ENCODE measurements at regions not wholly inside any gene's neighbourhood (a gene's known extent, or its start where the extent isn't known, plus 50 kb on each side); places are given as distances from the start of the nearest gene placed in this dataset.

DNA sequence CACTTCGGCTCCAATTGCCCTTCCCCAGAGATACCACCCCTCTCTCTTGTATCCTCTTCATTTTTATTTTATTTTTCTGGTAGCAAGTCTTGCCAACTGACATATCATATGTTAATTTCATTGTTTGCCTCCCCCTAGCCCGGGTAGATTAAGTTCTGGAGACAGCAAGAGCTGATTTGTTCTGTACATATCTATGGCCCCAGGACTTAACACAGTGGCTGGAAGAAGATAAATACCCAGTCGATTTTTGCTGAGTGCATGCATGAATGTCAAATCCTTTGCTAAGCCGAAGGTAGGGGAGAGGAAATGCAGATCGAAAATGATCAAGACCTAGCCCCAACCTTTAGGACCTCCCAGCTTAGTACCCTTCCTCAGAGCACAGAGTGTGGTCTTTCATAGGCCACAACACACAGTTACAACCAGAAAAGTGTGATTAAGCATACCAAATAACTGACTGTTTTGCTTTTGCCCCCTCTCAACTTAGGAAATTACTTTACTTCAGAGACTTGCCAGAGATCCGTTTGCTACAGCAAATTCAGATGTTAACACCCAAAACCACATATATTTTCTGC lies 58.7 kb upstream of the KLF3 start:
- DNase-seq (ENCODE audit: low read depth): no peak
- in situ Hi-C loops (cut with HindIII; ENCODE audit: low pct_unique_long_range_greater_than_20kb, low sequenced_read_pairs): no loop called here

- no peak for DNase-seq (ENCODE audit: low read depth)
- in situ Hi-C loops (cut with HindIII; ENCODE audit: low pct_unique_long_range_greater_than_20kb, low sequenced_read_pairs): no loop called here
Measured at GRCh38 chr4:38605753-38606586, 58.0 kb upstream of the KLF3 start.

- in situ Hi-C loops (cut with HindIII; ENCODE audit: low pct_unique_long_range_greater_than_20kb, low sequenced_read_pairs): no loop called here
- DNase-seq (ENCODE audit: low read depth): no peak
Measured at GRCh38 chr4:38606587-38606905, 57.5 kb upstream of the KLF3 start.

GRCh38 chr4:38609614-38610013 lies 54.4 kb upstream of the KLF3 start:
- in situ Hi-C loops (cut with HindIII; ENCODE audit: low pct_unique_long_range_greater_than_20kb, low sequenced_read_pairs): no loop called here
- DNase-seq (ENCODE audit: low read depth): no peak

DNA sequence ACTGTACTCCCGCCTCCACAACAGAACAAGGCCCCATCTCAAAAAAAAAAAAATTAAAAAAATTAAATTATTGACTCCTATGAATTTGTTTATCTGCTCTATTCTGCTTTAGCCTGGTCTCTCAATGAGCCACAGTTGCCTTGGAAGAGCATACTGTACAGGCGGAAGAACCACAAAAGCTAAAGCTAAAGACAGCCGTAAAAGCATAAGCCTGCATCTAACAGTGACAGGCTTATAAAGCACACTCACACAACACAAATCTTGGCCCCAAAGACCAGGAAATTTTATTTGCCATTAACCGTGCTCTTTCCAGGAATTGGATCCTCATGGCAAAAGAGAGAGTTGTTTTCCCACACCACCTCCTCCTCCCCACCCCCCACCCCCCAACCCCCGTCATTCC lies 53.5 kb upstream of the KLF3 start:
- in situ Hi-C loops (cut with HindIII; ENCODE audit: low pct_unique_long_range_greater_than_20kb, low sequenced_read_pairs): no loop called here
- DNase-seq (ENCODE audit: low read depth): no peak

GRCh38 chr4:38610966-38611431 lies 53.0 kb upstream of the KLF3 start:
- in situ Hi-C loops (cut with HindIII; ENCODE audit: low pct_unique_long_range_greater_than_20kb, low sequenced_read_pairs): no loop called here
- no peak for DNase-seq (ENCODE audit: low read depth)

- no peak for DNase-seq (ENCODE audit: low read depth)
- in situ Hi-C loops (cut with HindIII; ENCODE audit: low pct_unique_long_range_greater_than_20kb, low sequenced_read_pairs): no loop called here
Measured at GRCh38 chr4:38611676-38612075, 52.3 kb upstream of the KLF3 start.

GRCh38 chr4:38612646-38613414 lies 51.2 kb upstream of the KLF3 start:
- DNase-seq (ENCODE audit: low read depth): no peak
- in situ Hi-C loops (cut with HindIII; ENCODE audit: low pct_unique_long_range_greater_than_20kb, low sequenced_read_pairs): no loop called here

Data from Caki2 (cell line).